HL-60 (cell line): ENCODE measurements at regions not wholly inside any gene's neighbourhood (a gene's known extent, or its start where the extent isn't known, plus 50 kb on each side); places are given as distances from the start of the nearest gene placed in this dataset.

ENCODE experiments used
- DNase-seq, 2 experiments: peaks; one replicate each; pipeline ENCODE4 v3.0.0-alpha.2; 2010 to 2020; ENCODE audit warnings: low read depth in 1 of 2, low spot score in 1 of 2
- H3K27ac ChIP-seq: fragments of 250-450 bp; sonication (Bioruptor Pico); replicated peaks from 2 replicates; pipeline ENCODE4 v1.5.1; 2020; ENCODE audit warnings: mild to moderate bottlenecking, moderate library complexity
- H3K27me3 ChIP-seq: fragments of 250-450 bp; sonication (Bioruptor Pico); 2 replicates; pipeline ENCODE4 v1.5.1; 2021; ENCODE audit warnings: mild to moderate bottlenecking, moderate library complexity; ENCODE audit not compliant: insufficient read depth, poor library complexity, severe bottlenecking
- H3K4me3 ChIP-seq: replicated peaks from 2 replicates; pipeline ENCODE4 v1.5.1; 2011; ENCODE audit warnings: mild to moderate bottlenecking, control low read depth, low read length; ENCODE audit not compliant: insufficient read depth
- GABPA ChIP-seq: IDR thresholded peaks from 2 replicates; pipeline ENCODE4 v1.6.1; 2012; ENCODE audit warnings: low read depth
- POLR2AphosphoS5 ChIP-seq: IDR thresholded peaks from 2 replicates; pipeline ENCODE4 v1.6.1; 2012; ENCODE audit warnings: low read depth
- SPI1 ChIP-seq: IDR thresholded peaks from 2 replicates; pipeline ENCODE4 v1.6.1; 2012; ENCODE audit warnings: low read depth, mild to moderate bottlenecking, borderline replicate concordance
- TF ChIP-seq, protein P1 (sequence below): IDR thresholded peaks from 2 replicates; pipeline ENCODE4 v1.6.1; 2012; ENCODE audit warnings: low read depth; ENCODE audit not compliant: insufficient replicate concordance
- TF ChIP-seq, protein P2 (sequence below): IDR thresholded peaks from one replicate; pipeline ENCODE4 v1.5.1; 2011; ENCODE audit warnings: low read length, control low read depth, inconsistent platforms; ENCODE audit not compliant: insufficient read depth

DNA sequence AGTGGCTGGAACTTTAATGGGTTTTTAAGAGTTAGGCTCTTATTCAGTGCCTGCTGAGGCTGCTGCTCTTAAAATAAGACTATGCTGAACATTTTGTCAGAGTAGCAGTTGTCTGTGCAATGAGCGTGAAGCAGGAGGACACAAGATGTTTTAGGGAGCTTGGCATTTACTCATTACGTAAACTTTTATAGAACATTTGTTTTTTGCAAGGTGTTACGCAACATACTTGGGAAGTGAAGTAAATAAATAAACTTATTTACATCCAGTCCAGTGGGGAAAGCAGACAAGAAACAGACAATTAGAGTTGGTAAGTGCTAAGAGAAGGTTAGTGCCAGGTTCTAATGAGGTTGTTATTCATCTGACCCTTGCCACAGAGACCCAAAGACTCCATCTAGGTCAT is 226.0 kb downstream of the HINT1 start:
- TF ChIP-seq, protein P1, sequence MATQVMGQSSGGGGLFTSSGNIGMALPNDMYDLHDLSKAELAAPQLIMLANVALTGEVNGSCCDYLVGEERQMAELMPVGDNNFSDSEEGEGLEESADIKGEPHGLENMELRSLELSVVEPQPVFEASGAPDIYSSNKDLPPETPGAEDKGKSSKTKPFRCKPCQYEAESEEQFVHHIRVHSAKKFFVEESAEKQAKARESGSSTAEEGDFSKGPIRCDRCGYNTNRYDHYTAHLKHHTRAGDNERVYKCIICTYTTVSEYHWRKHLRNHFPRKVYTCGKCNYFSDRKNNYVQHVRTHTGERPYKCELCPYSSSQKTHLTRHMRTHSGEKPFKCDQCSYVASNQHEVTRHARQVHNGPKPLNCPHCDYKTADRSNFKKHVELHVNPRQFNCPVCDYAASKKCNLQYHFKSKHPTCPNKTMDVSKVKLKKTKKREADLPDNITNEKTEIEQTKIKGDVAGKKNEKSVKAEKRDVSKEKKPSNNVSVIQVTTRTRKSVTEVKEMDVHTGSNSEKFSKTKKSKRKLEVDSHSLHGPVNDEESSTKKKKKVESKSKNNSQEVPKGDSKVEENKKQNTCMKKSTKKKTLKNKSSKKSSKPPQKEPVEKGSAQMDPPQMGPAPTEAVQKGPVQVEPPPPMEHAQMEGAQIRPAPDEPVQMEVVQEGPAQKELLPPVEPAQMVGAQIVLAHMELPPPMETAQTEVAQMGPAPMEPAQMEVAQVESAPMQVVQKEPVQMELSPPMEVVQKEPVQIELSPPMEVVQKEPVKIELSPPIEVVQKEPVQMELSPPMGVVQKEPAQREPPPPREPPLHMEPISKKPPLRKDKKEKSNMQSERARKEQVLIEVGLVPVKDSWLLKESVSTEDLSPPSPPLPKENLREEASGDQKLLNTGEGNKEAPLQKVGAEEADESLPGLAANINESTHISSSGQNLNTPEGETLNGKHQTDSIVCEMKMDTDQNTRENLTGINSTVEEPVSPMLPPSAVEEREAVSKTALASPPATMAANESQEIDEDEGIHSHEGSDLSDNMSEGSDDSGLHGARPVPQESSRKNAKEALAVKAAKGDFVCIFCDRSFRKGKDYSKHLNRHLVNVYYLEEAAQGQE, result no peak
- TF ChIP-seq, protein P2, sequence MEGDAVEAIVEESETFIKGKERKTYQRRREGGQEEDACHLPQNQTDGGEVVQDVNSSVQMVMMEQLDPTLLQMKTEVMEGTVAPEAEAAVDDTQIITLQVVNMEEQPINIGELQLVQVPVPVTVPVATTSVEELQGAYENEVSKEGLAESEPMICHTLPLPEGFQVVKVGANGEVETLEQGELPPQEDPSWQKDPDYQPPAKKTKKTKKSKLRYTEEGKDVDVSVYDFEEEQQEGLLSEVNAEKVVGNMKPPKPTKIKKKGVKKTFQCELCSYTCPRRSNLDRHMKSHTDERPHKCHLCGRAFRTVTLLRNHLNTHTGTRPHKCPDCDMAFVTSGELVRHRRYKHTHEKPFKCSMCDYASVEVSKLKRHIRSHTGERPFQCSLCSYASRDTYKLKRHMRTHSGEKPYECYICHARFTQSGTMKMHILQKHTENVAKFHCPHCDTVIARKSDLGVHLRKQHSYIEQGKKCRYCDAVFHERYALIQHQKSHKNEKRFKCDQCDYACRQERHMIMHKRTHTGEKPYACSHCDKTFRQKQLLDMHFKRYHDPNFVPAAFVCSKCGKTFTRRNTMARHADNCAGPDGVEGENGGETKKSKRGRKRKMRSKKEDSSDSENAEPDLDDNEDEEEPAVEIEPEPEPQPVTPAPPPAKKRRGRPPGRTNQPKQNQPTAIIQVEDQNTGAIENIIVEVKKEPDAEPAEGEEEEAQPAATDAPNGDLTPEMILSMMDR, result no peak
- TF ChIP-seq GABPA, result no peak
- no peak for DNase-seq
- H3K4me3 ChIP-seq, result no peak overlapping the region
- H3K27ac ChIP-seq, result no peak overlapping the region
- H3K27me3 ChIP-seq, result no peaks in the 10 kb centered on the region

GRCh38 chr5:130937046-130937445 is 228.0 kb downstream of the HINT1 start:
- H3K4me3 ChIP-seq, result no peak overlapping the region
- TF ChIP-seq, protein P1, result no peak
- TF ChIP-seq POLR2AphosphoS5 (no peak), GABPA (no peak), SPI1 (no peak)
- TF ChIP-seq, protein P2, result no peak
- H3K27ac ChIP-seq, result no peak overlapping the region
- H3K27me3 ChIP-seq, result no peaks in the 10 kb centered on the region
- DNase-seq, result no peak

GRCh38 chr5:130923543-130924124 is 241.4 kb downstream of the HINT1 start:
- Histone ChIP-seq H3K27ac (no peak overlapping the region), H3K27me3 (no peaks in the 10 kb centered on the region), H3K4me3 (no peak overlapping the region)
- no peak for DNase-seq
- no peak for TF ChIP-seq SPI1
- TF ChIP-seq POLR2AphosphoS5, result no peak
- TF ChIP-seq, protein P1, result no peak
- TF ChIP-seq, protein P2, result no peak
- no peak for TF ChIP-seq GABPA
